ENCODE measurements at regions not wholly inside any gene's neighbourhood (a gene's known extent, or its start where the extent isn't known, plus 50 kb on each side); places are given as distances from the start of the nearest gene placed in this dataset.
"Not testable (repeated sequence)": the region's sequence is repeated elsewhere in the genome, so short reads cannot be mapped to it uniquely, and the experiment has no call there.

GRCh38 chr12:11986165-11986564 is 84.6 kb upstream of the BCL2L14 start:
- Mint-ChIP-seq H3K9me3 (ENCODE audit: unreplicated experiment) (no peaks in the 10 kb centered on the region), H3K4me3 (ENCODE audit: unreplicated experiment) (no peak overlapping the region), H3K27ac (ENCODE audit: unreplicated experiment) (no peak overlapping the region), H3K27me3 (ENCODE audit: unreplicated experiment) (peaks cover 7% of the 10 kb centered on the region), H3K4me1 (ENCODE audit: unreplicated experiment) (no peaks in the 10 kb centered on the region), H3K36me3 (ENCODE audit: unreplicated experiment) (no peaks in the 10 kb centered on the region)
- no peak for DNase-seq (ENCODE audit: extremely low spot score, unreplicated experiment)
- TF ChIP-seq CTCF (IDR thresholded peaks at IDR 0.05) = no peak

GRCh38 chr12:11987901-11988300 is 82.8 kb upstream of the BCL2L14 start:
- H3K36me3 Mint-ChIP-seq (ENCODE audit: unreplicated experiment) = no peaks in the 10 kb centered on the region
- DNase-seq (ENCODE audit: extremely low spot score, unreplicated experiment) = no peak

GRCh38 chr12:11991604-11992003 is 79.1 kb upstream of the BCL2L14 start:
- no peak overlapping the region for H3K27ac Mint-ChIP-seq (ENCODE audit: unreplicated experiment)
- no peaks in the 10 kb centered on the region for H3K36me3 Mint-ChIP-seq (ENCODE audit: unreplicated experiment)
- no peaks in the 10 kb centered on the region for H3K27me3 Mint-ChIP-seq (ENCODE audit: unreplicated experiment)
- no peak overlapping the region for H3K4me3 Mint-ChIP-seq (ENCODE audit: unreplicated experiment)
- H3K9me3 Mint-ChIP-seq (ENCODE audit: unreplicated experiment) = no peaks in the 10 kb centered on the region
- DNase-seq (ENCODE audit: extremely low spot score, unreplicated experiment) = no peak
- H3K4me1 Mint-ChIP-seq (ENCODE audit: unreplicated experiment) = no peaks in the 10 kb centered on the region
- TF ChIP-seq CTCF (IDR thresholded peaks at IDR 0.05) = no peak

More at GRCh38 chr12:11987901-11988300, 82.8 kb upstream of the BCL2L14 start:
- peaks cover 7% of the 10 kb centered on the region for H3K27me3 Mint-ChIP-seq (ENCODE audit: unreplicated experiment)
- TF ChIP-seq CTCF (IDR thresholded peaks at IDR 0.05) = no peak
- no peak overlapping the region for H3K27ac Mint-ChIP-seq (ENCODE audit: unreplicated experiment)
- no peaks in the 10 kb centered on the region for H3K9me3 Mint-ChIP-seq (ENCODE audit: unreplicated experiment)
- no peak overlapping the region for H3K4me3 Mint-ChIP-seq (ENCODE audit: unreplicated experiment)
- H3K4me1 Mint-ChIP-seq (ENCODE audit: unreplicated experiment) = no peaks in the 10 kb centered on the region

GRCh38 chr12:11992515-11992914 is 78.2 kb upstream of the BCL2L14 start:
- no peak overlapping the region for H3K4me3 Mint-ChIP-seq (ENCODE audit: unreplicated experiment)
- no peaks in the 10 kb centered on the region for H3K9me3 Mint-ChIP-seq (ENCODE audit: unreplicated experiment)
- H3K27me3 Mint-ChIP-seq (ENCODE audit: unreplicated experiment) = no peaks in the 10 kb centered on the region
- no peaks in the 10 kb centered on the region for H3K36me3 Mint-ChIP-seq (ENCODE audit: unreplicated experiment)
- no peak for TF ChIP-seq CTCF (IDR thresholded peaks at IDR 0.05)
- H3K4me1 Mint-ChIP-seq (ENCODE audit: unreplicated experiment) = no peaks in the 10 kb centered on the region
- H3K27ac Mint-ChIP-seq (ENCODE audit: unreplicated experiment) = no peak overlapping the region
- no peak for DNase-seq (ENCODE audit: extremely low spot score, unreplicated experiment)

GRCh38 chr12:11998307-11998943 is 72.3 kb upstream of the BCL2L14 start:
- not testable (repeated sequence) for H3K27me3 Mint-ChIP-seq (ENCODE audit: unreplicated experiment); H3K27ac Mint-ChIP-seq (ENCODE audit: unreplicated experiment); H3K4me3 Mint-ChIP-seq (ENCODE audit: unreplicated experiment); H3K36me3 Mint-ChIP-seq (ENCODE audit: unreplicated experiment); H3K4me1 Mint-ChIP-seq (ENCODE audit: unreplicated experiment); DNase-seq (ENCODE audit: extremely low spot score, unreplicated experiment); H3K9me3 Mint-ChIP-seq (ENCODE audit: unreplicated experiment)

- peaks cover 2% of the 10 kb centered on the region for H3K27me3 Mint-ChIP-seq (ENCODE audit: unreplicated experiment)
- TF ChIP-seq CTCF (IDR thresholded peaks at IDR 0.05) = no peak
- peaks cover 6% of the 10 kb centered on the region for H3K4me1 Mint-ChIP-seq (ENCODE audit: unreplicated experiment)
- no peak overlapping the region for H3K27ac Mint-ChIP-seq (ENCODE audit: unreplicated experiment)
- no peaks in the 10 kb centered on the region for H3K36me3 Mint-ChIP-seq (ENCODE audit: unreplicated experiment)
- DNase-seq (ENCODE audit: extremely low spot score, unreplicated experiment) = no peak
- no peaks in the 10 kb centered on the region for H3K9me3 Mint-ChIP-seq (ENCODE audit: unreplicated experiment)
- no peak overlapping the region for H3K4me3 Mint-ChIP-seq (ENCODE audit: unreplicated experiment)
Measured at GRCh38 chr12:11998944-11999315, 71.8 kb upstream of the BCL2L14 start.

Data from osteocyte (in vitro differentiated cells).